PC-3 (cell line): ENCODE measurements at regions not wholly inside any gene's neighbourhood (a gene's known extent, or its start where the extent isn't known, plus 50 kb on each side); places are given as distances from the start of the nearest gene placed in this dataset.

ENCODE experiments used
- ATAC-seq: fragments of 200-7000 bp; cut with Tn5 transposase; 2 replicates; pipeline ENCODE4 v1.9.1; 2020; ENCODE audit warnings: mild to moderate bottlenecking, moderate library complexity
- BruUV-seq: library from RNA; stranded (reverse); fragments of 400-500 nt; replicated peaks from 2 replicates; lab custom pipeline; 2021; lab: Mats Ljungman, UMichigan
- CTCF ChIA-PET: fragments of 300-600 bp; sonication (Branson Sonifier 250); formaldehyde crosslinking; loops from one replicate; lab custom pipeline; 2022; ENCODE audit warnings: antibody characterized with exemption; lab: Charles Lee
- POLR2A ChIA-PET: fragments of 300-600 bp; sonication (Branson Sonifier 250); formaldehyde crosslinking; loops from one replicate; lab custom pipeline; 2022; ENCODE audit warnings: antibody characterized with exemption; ENCODE audit not compliant: unreplicated experiment; lab: Charles Lee
- DNase-seq: peaks from one replicate; pipeline ENCODE4 v3.0.0-alpha.2; 2015
- H2AFZ ChIP-seq: fragments of 300-600 bp; sonication (generic); 2 replicates; pipeline ENCODE4 v1.6.0; 2016; ENCODE audit warnings: antibody characterized with exemption, low read length
- H3F3A ChIP-seq: fragments of 300-600 bp; sonication (generic); one replicate; pipeline ENCODE4 v1.6.0; 2017; ENCODE audit warnings: antibody characterized with exemption, low read length, control low read depth, mild to moderate bottlenecking; ENCODE audit not compliant: unreplicated experiment
- H3K27ac ChIP-seq: fragments of 300-600 bp; sonication (generic); 2 replicates; pipeline ENCODE4 v1.5.1; 2016; ENCODE audit warnings: mild to moderate bottlenecking, low read length
- H3K27me3 ChIP-seq: fragments of 300-600 bp; sonication (generic); 2 replicates; pipeline ENCODE4 v1.6.1; 2016; ENCODE audit warnings: low read length, mixed read lengths
- H3K36me3 ChIP-seq: fragments of 300-600 bp; sonication (generic); 2 replicates; pipeline ENCODE4 v1.6.1; 2016; ENCODE audit warnings: low read depth, mixed run types, low read length, mixed read lengths
- H3K4me1 ChIP-seq: fragments of 300-600 bp; sonication (generic); 2 replicates; pipeline ENCODE4 v1.5.1; 2016; ENCODE audit warnings: low read length; ENCODE audit not compliant: insufficient read depth
- H3K4me2 ChIP-seq: fragments of 300-600 bp; sonication (generic); 2 replicates; pipeline ENCODE4 v1.6.0; 2016; ENCODE audit warnings: low read length
- H3K4me3 ChIP-seq: fragments of 300-600 bp; sonication (generic); 2 replicates; pipeline ENCODE4 v1.5.1; 2016; ENCODE audit warnings: mild to moderate bottlenecking, low read length, mixed read lengths
- H3K79me2 ChIP-seq: fragments of 300-600 bp; sonication (generic); 2 replicates; pipeline ENCODE4 v1.6.1; 2017; ENCODE audit warnings: low read length, mixed read lengths
- H3K9ac ChIP-seq: fragments of 300-600 bp; sonication (generic); 2 replicates; pipeline ENCODE4 v1.6.0; 2016; ENCODE audit warnings: mild to moderate bottlenecking, low read length
- H3K9me2 ChIP-seq: fragments of 300-600 bp; sonication (generic); replicated peaks from 2 replicates; pipeline ENCODE4 v1.6.1; 2016; ENCODE audit warnings: mixed run types, low read length, mixed read lengths
- H3K9me3 ChIP-seq: fragments of 300-600 bp; sonication (generic); 2 replicates; pipeline ENCODE4 v1.6.1; 2016; ENCODE audit warnings: low read length, mixed read lengths
- H4K20me1 ChIP-seq: fragments of 300-600 bp; sonication (generic); 2 replicates; pipeline ENCODE4 v1.6.1; 2016; ENCODE audit warnings: low read length, mixed read lengths
- CTCF ChIP-seq: fragments of 300-600 bp; sonication (generic); conservative IDR thresholded peaks from 2 replicates; pipeline ENCODE4 v1.5.1; 2017; ENCODE audit warnings: antibody characterized with exemption, low read depth, mild to moderate bottlenecking, low read length
- EZH2 ChIP-seq: fragments of 300-600 bp; sonication (generic); IDR thresholded peaks from one replicate; pipeline ENCODE4 v1.6.1; 2017; ENCODE audit warnings: antibody characterized with exemption, mild to moderate bottlenecking, low read length; ENCODE audit not compliant: unreplicated experiment
- EZH2phosphoT487 ChIP-seq: fragments of 300-600 bp; sonication (generic); IDR thresholded peaks from 2 replicates; pipeline ENCODE4 v1.6.1; 2018; ENCODE audit warnings: mild to moderate bottlenecking, antibody characterized with exemption, low read length, borderline replicate concordance
- intact Hi-C: fragments of 100-400 bp; cut with micrococcal nuclease; formaldehyde crosslinking; loops from 2 replicates; pipeline ENCODE4 v1.9.0; 2023

- Histone ChIP-seq H3K4me1 (no peaks in the 10 kb centered on the region), H3K4me2 (no peak overlapping the region), H3K4me3 (no peak overlapping the region), H3K79me2 (no peaks in the 10 kb centered on the region), H2AFZ (no peak overlapping the region), H3K9me2 (no peaks in the 10 kb centered on the region), H4K20me1 (no peaks in the 10 kb centered on the region), H3K27me3 (no peaks in the 10 kb centered on the region), H3K9ac (no peak overlapping the region), H3K36me3 (no peaks in the 10 kb centered on the region), H3K27ac (no peak overlapping the region), H3K9me3 (no peaks in the 10 kb centered on the region), H3F3A (no peaks in the 10 kb centered on the region)
- DNase-seq (no peak), ATAC-seq (no peak)
- intact Hi-C loops: no loop called here
- TF ChIP-seq CTCF (no peak), EZH2 (no peak), EZH2phosphoT487 (no peak)
- POLR2A ChIA-PET: no interaction called here
- BruUV-seq: no TSS peak
- CTCF ChIA-PET: no interaction called here
Measured at GRCh38 chr7:146057958-146058357, 58.6 kb upstream of the CNTNAP2 start.

- H3K9me3 ChIP-seq: no peaks in the 10 kb centered on the region
- intact Hi-C loops: no loop called here
- CTCF ChIA-PET: interaction anchor here (0.5 kb wide), 1 partner anchor 659 kb away, joined by 3 read pairs; no protein-coding TSS in a partner anchor
Measured at GRCh38 chr7:146054909-146055308, 61.7 kb upstream of the CNTNAP2 start.

More at GRCh38 chr7:146054909-146055308, 61.7 kb upstream of the CNTNAP2 start:
- H3K9ac ChIP-seq: no peak overlapping the region
- no TSS peak for BruUV-seq
- POLR2A ChIA-PET: no interaction called here
- H2AFZ ChIP-seq: no peak overlapping the region
- no peaks in the 10 kb centered on the region for H3K4me1 ChIP-seq
- no peaks in the 10 kb centered on the region for H3K79me2 ChIP-seq
- no peak for TF ChIP-seq EZH2
- no peak for TF ChIP-seq EZH2phosphoT487
- no peak for TF ChIP-seq CTCF
- H3F3A ChIP-seq: no peaks in the 10 kb centered on the region
- no peaks in the 10 kb centered on the region for H3K36me3 ChIP-seq
- no peak overlapping the region for H3K27ac ChIP-seq
- DNase-seq: no peak
- no peaks in the 10 kb centered on the region for H3K9me2 ChIP-seq
- no peak for ATAC-seq
- peaks cover 5% of the 10 kb centered on the region; the same call in 1 of the 2 replicates for H3K27me3 ChIP-seq
- H3K4me3 ChIP-seq: no peak overlapping the region
- H3K4me2 ChIP-seq: no peak overlapping the region
- H4K20me1 ChIP-seq: no peaks in the 10 kb centered on the region
